Ramos (cell line): ENCODE measurements at regions not wholly inside any gene's neighbourhood (a gene's known extent, or its start where the extent isn't known, plus 50 kb on each side); places are given as distances from the start of the nearest gene placed in this dataset.
"Not testable (repeated sequence)": the region's sequence is repeated elsewhere in the genome, so short reads cannot be mapped to it uniquely, and the experiment has no call there.

Experiments
- in situ Hi-C: fragments of 300-500 bp; cut with MboI; formaldehyde crosslinking; loops from one replicate; pipeline ENCODE4 v1.14.3; 2022; ENCODE audit warnings: low sequenced_read_pairs; ENCODE audit not compliant: unreplicated experiment

DNA sequence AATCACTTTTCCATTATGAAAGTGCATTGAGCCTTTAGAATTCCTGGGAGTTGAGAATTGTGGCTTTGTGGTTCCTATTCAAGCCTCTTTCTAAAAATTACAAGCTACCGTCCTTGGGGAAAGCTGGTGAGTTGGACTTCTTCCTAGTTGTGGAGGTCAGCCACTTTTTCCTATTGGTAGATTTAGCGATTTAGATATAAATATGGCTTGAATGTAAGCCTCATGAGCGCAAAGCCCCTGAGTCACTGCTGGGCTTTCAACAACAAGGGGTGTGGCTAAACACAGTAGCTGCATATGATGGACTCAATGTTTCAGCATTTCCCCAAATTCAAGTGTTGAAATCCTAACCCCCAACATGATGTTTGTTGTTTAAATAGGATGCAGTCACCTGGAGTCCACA, 150.0 kb upstream of the IGFBP3 start:
- in situ Hi-C loops, result no loop called here

- in situ Hi-C loops, result no loop called here
These were observed 147.1 kb upstream of the IGFBP3 start for GRCh38 chr7:46068159-46068558.

GRCh38 chr7:46059308-46060020, 138.4 kb upstream of the IGFBP3 start:
- in situ Hi-C loops, result no loop called here

DNA sequence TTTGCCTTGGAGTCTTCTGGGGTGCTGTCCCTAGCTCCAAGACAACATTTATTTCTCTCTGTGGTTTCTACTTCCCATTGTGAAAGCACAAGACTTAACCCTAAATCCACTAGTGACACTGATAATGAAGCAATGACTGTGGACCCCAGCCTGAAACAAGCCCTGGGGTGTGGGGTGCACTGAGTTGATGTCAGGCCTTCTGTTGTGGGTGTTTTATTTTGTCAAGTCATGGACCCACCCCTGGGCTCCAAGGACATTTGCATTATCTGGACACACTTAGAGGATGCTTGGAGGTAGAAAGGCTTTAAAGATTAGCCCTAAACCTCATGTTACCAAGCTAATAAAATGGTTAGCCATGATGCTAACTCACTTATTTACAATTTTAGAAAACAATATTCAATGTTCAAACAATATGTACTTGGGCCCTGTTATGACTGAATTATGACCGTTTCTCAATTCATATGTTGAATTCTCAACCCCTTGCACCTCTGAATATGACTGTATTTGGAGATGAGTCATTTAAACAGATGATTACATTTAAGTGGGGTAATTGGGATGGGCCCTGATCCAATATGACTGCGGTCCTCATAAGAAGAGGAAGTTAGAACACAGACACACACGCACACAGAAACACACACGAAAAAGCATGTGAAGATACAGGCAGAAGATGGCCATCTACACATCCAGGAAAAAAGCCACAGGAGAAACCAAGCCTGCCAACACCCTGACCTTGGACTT, 137.2 kb upstream of the IGFBP3 start:
- in situ Hi-C loops, result no loop called here

- in situ Hi-C loops, result no loop called here
These were observed 133.8 kb upstream of the IGFBP3 start for GRCh38 chr7:46054915-46055314.

GRCh38 chr7:46054272-46054671, 133.2 kb upstream of the IGFBP3 start:
- in situ Hi-C loops, result no loop called here

DNA sequence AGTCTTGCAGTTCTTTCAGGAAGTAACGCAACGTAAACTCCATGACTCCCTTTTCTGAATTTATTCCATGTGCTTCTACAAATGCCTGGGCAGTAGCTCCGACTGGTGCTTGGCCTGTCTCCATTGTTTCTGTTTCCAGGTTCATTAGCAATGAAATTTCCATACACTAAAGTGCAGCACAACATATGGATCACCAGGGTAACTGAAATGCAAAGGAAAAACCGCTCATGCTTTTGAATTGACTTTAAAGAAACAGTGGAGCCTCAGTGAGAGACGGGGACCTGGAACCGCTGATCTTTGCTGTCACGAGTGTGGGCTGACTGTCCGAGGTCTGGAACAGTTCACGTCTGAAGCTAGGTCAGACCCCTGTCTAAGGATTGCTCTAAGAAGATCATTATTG, 126.5 kb upstream of the IGFBP3 start:
- in situ Hi-C loops, result no loop called here

- in situ Hi-C loops, result not testable (repeated sequence)
These were observed 122.3 kb upstream of the IGFBP3 start for GRCh38 chr7:46043338-46043737.

DNA sequence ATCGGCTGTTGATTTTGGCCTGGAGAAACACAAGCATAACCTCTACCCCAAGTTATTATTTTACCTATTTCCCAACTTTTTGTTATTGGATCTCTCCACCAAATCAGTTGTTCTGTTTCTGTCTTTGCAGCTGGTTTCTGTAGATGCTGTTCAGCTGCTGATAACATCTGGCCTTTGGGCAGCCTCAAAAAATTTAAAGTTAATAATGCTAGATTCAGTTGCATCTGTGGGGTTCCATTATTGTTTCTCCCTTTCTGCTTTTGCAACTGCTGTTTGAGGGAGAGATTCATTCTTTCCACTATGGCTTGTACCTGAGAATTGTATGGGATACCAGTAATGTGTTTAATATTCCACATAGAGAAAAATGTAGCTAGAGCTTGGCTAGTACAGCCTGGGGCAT, 118.7 kb upstream of the IGFBP3 start:
- in situ Hi-C loops, result not testable (repeated sequence)

GRCh38 chr7:46035166-46035565, 114.1 kb upstream of the IGFBP3 start:
- in situ Hi-C loops, result no loop called here

- in situ Hi-C loops, result no loop called here
These were observed 113.1 kb upstream of the IGFBP3 start for GRCh38 chr7:46034056-46034768.

GRCh38 chr7:46033592-46033991, 112.5 kb upstream of the IGFBP3 start:
- in situ Hi-C loops, result no loop called here

DNA sequence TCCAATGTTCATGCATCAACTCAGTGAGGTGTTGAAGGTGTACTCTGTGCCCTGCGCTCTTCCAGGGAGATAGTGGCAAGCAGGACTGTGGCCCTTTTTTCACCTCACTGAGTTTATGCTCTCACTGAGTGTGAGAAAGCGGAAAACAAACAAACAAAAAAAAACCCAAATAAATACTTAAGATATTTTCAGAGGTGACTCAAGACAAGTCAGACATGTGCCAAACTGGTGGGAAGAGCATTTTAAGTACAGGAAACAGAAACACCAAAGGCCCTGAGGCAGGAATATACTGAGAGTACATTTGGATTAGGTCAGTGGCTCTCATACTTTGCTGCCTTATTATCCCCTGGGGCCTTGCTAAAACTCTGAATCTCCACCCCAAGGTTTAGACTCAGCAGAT, 111.9 kb upstream of the IGFBP3 start:
- in situ Hi-C loops, result no loop called here

DNA sequence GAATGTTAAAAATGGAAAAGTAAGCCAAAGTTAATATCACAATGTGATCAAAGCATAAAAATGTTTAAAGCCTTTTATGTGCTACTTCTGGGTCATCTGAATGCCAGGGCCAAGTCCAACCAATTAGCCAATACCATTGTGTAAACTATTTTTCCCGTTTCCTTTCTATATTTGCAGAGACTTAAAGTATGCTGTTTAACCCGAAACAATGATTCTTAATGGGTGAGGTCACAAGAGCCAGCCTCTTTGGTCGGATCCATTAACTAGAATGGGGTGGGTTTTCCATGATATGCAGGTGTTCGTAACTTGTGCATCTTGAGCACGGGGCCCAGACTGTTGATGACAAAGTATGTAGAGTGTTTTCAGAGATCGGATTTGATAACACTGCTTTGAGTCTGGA, 111.3 kb upstream of the IGFBP3 start:
- in situ Hi-C loops, result no loop called here

DNA sequence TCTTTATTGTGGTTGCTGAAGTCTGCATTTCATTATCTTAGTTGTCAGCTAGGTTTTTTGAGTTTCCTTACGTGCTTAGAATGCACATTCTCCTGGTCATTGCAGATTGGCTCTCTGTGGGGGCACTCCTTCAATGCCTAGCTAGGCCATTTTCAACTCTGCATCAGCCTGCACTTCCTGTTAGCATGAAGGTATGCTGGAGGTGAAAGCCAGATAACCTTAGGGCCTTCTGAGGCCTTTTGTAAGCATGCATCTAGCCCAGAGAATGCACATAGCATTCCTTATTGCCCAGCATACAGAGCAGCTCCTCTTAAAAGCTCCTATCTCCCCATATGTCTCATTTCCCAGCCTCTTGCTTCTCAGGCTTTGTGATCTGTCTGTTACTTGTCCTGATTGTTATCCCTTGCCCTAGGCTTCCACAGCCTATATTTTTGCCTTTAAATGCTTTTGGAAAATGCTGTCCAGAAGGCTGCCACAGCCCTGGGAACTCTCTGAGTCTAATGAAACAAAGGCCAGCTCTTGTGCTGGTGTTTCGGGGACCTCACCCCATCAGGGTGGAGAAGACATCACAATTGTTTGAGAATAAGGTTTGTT, 108.1 kb upstream of the IGFBP3 start:
- in situ Hi-C loops, result no loop called here

GRCh38 chr7:46028246-46028645, 107.2 kb upstream of the IGFBP3 start:
- in situ Hi-C loops, result no loop called here

DNA sequence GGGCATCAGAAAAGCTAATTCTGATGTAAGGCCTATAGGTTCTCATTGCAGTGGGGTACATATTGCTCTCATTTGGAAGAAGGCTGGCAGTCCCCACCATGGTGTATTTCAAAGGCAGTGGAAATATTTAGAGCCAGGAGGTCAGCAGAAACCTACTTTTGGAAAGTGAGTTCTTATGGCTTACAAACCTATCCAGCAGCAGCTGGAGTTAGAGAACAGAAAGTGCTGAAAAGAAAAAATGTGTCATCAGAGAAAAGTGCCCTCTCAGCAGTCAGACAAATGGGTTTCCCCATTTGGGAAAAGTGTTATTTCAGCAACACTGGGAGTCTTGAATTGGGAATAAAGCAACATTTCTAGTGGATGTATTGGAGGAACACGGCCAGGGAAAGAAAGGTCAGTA, 105.7 kb upstream of the IGFBP3 start:
- in situ Hi-C loops, result no loop called here

GRCh38 chr7:46024263-46024916, 103.3 kb upstream of the IGFBP3 start:
- in situ Hi-C loops, result no loop called here

GRCh38 chr7:46022397-46022796, 101.3 kb upstream of the IGFBP3 start:
- in situ Hi-C loops, result no loop called here

DNA sequence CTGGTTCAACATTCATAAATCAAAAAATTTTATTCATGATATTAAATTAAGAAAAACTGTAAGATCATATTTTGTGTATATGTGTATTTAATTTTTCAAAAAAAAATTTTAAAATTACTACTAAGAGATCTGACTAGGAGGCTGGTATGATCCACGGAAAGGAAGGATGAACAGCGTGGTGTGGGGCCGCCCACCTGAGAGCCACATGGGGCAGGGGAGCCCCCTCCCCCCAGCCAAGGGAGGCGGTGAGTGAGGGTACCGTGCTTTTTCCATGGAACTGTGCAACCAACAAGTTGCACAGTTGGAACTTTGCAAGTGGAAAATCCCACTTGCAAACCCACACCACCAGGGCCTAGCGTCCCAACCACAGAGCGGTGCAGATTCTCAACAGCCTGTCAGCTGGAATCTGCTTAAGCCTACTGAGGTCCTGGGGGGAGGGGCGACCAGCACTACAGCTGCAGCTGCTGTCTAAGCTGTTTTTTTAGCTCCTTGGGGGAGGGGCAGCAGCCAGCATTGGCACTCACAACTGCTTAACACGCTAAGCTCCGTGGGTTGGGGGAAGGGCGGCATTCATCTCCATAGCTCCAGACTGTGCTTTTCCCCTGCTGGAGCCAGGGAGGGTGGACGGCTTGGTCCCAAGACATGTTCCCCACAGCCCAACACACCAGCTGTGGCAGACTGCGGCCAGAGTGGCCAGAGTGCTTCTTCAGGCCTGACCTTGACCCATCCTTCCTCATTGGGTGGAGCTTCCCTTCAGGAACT, 94.2 kb upstream of the IGFBP3 start:
- in situ Hi-C loops, result no loop called here
